NCI-H2227 (cell line): ENCODE measurements at regions not wholly inside any gene's neighbourhood (a gene's known extent, or its start where the extent isn't known, plus 50 kb on each side); places are given as distances from the start of the nearest gene placed in this dataset.

Experiments used
- DNase-seq: peaks from one replicate; lab custom pipeline; 2025; ENCODE audit not compliant: unreplicated experiment; lab: John Stamatoyannopoulos, UW

DNA sequence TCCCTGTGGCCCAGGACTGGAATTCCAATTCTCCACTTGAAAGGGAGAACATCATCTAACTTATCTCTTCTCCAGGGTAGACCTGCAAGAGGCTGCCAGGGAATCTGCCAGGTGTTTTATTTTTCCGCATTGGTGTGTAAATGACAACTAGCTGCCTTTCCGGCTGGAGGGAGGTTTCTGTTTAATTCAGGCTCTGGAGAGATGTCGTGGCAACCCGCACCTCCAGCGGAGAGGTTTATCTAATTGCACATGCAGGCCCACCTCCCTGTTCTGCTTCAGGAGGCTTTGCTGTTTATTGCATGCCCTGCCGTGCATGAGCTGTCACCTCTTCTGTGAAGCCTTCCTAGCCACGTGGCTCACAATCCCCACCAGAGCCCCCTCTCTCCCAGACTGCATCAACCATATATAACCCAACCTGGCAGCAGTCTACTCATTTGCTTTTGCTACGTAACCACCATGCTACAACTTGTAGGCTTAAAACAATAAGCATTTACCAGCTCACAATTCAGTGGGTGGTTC lies 151.6 kb downstream of the C1orf94 start:
- DNase-seq: no peak

DNA sequence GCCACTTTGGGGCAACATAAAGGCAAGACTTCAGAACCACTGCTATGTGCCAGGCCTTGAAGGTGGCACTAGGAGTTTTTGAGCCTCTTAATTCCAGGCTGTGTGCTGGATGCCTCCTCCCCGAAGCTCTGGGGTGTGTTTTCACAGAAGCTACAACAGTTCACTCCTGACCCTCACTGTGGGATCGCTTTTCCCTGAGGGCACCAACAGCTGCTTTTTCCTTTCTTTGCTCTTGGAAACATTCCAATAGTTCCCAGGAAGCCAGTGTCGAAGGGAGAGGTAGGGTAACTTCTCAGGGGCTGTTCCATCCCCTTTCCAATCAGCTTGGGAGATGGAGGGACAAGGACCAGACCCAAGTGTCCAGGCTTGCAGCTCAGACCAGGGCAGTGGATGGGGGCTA lies 153.4 kb downstream of the C1orf94 start:
- no peak for DNase-seq

DNA sequence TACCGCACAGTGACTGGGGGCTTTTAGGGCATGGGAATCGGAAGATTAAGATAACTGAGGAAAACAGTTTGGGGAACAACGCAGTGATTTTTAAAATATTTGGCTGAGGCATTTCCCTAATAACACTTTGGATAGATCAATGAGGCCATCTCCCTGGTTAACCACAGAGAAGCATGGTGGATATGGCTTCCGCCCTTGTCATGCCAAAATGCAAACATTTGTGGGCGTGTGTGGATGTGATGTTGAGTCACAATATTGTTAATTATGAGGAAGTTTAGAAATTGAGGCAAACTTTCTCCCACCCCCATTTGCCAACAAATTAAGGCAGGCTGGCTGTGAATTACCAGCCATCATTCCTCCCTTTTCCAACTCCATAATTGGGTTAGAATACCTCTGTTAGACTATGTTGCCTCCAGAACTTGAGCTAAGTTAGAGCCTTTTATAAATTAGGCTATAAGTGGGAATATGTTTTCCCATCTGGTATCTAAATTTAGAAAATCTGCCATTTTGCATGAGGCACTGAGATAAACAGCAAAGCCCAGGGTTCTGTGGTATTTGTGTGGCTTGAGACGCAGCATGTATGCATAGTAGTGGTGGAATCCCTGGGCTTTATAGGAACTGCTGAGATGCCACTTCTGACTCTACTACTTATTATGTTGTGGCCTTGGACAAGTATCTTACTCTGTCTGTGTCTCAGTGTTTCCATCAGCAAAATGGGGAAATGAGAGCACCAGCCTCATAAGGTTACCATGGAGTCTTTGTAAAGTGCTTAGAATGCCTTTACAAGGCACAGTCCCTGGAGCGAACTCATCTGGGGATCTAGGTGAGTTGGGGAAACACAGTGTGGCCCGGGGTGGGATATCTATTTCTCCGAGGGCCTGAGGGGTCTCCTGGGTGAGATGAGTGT lies 154.6 kb downstream of the C1orf94 start:
- no peak for DNase-seq

DNA sequence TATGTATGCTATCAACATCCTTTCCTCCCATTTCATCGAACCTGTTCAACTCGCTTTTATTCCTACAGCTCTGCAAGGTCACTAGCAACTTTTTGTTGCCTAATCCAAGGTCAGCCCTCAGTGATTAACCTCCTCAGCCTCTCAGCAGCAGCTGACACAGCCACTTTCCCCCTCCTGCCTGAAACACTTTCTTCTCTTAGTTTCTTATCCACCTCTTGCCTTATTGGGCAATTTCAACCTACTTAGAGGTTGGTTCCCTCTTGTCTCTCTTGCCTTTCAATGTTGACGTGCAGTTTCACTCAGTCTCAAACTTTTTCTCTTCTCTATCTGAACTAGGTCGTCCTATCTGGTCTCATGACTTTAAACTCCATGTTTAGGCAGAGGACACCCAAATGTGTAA lies 156.3 kb downstream of the C1orf94 start:
- no peak for DNase-seq

DNA sequence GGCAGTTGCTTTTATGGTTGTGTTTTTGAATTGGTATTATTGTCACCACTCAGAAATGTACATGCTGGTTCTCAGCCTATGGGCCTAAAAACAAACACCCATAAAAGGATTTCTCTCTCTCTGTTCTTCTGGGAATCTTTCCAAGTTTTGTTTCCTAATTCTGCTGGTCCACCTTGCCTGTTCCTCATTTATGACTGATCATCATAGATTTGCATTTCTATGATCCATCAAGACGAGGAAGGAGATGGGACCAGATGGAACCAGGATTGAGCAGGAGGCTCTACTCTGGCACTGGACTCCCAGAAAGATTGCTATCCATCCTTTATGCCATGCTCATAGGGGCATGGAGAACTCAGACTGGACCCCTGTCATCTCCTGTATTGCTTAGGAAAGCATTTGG lies 162.2 kb downstream of the C1orf94 start:
- DNase-seq: no peak

DNA sequence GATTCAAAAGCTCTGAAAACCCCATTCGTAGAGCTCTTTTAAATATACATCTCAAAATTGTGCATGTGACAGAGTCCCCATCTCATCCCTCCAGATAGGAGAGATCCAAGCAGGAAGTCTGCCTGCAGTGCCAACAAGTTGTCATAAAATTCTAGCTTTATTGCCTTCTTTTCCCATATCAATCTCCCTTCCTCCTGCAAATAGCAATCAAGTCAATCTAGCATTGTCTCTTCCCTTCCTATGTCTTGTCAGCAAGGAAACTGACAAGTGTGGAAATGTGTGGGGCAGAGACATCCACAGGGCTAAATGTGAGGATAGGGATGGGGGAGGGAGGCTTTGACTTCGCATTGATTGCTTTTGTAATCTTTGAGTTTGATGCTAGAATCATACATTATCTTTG lies 165.2 kb downstream of the C1orf94 start:
- no peak for DNase-seq

DNA sequence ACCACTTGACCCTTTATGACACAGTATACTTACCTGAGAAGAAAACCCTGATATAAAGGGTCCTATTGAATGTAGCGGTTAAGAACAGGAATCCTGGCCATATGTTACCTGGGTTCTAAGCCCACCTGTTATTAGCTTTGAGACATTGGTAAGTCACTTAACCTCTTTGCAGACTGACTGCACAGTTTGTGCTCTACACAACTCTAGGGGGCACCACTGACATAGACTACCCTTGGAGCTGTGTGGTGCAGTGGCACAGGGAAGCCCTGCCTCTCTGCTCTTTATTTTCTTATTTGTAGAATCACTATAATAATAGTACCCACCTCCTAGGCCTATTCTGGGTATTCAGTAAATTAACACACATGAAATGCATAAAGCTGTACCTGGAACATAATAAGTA lies 165.6 kb downstream of the C1orf94 start:
- DNase-seq: no peak

DNA sequence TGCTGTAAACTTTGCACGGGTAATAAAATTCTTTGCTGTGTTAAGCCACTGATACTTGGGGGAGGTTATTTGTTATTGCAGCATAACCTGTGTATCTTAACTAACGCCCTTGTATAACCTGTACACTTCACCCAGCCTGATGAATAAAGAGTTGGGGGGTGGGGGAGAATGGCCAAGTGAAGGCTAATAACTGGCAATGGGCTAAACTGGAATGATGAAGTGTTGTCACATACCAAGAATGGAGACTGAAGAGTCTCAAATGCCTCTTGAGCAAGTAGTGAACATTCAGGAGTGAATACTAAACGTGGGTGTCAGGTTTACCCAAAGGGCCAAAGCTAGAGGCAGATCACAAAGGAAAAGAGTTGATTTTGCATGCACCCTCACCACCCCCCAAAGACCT lies 169.4 kb downstream of the C1orf94 start:
- no peak for DNase-seq

DNA sequence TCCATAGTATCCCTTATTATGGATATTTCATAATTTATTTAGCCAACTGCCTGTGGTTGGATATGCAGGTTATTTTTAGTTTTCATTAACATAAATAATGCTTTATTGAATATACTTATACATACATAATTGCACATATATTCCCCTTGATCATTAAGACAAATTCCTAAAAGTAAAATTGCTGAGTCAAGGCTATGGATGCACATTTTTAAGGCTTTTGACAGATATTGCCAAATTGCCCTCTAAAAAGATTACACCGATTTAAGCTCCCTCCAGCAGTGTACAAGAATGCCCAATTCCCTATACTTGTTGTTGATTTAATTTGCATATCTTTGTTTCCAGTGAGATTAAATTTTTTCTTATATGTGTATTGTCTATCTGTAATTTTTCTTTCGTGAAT lies 176.7 kb downstream of the C1orf94 start:
- no peak for DNase-seq

DNA sequence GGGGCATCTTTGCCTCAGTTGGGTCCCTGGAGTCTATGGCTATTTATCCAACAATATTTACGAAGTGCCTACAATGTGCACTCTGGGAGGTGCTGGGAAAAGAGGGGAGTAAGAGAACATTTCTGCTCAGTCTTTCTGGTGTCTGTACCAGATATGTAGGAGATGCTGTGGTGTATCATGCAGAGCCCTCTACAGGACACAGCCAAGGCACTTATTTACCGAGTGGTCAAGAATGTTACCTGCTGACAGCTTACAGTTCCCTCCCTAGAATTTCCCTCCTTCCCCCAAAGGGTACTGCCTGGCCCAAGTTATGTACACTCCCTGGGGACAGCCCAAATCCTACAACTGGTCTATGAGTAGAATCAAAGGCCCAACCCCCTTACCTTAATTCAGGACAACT lies 177.7 kb downstream of the C1orf94 start:
- no peak for DNase-seq

DNA sequence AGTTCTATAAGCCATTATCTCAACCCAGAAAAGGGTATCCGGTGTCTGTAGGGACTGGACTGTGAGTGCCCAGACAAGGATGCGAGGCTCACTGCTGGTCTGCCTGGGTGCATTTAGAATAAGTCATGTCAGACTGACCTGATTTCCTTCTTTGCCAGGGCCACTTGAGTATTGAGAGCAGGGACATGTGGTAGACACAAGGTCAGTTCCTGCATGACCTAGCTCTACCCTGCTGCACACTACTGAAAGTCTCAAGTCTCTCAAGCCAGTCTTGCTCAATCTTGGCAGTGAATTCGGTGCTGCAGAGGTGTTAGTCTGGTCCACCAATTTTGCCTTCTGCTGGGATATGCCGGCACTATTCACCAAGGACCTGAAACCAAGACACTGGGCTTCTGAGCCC lies 180.1 kb downstream of the C1orf94 start:
- DNase-seq: no peak

DNA sequence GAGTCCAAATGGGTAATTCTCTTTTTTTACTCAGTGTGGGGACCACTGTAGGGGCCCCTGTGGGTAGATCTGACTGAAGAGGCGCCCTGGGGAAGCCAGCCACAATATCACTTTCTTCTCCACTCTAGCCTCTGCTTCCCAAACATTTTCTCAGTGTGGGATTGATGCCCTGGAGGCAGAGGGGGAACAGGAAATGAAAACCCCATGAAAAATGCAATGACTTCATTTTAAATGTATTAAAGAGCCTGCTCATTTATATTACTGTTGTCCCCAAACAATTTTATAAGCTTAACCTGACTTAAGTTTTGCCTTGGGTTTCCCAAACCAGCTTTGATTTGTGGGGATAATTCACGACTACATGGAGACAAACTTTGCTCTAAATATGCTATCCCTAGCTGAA lies 181.9 kb downstream of the C1orf94 start:
- DNase-seq: no peak

DNA sequence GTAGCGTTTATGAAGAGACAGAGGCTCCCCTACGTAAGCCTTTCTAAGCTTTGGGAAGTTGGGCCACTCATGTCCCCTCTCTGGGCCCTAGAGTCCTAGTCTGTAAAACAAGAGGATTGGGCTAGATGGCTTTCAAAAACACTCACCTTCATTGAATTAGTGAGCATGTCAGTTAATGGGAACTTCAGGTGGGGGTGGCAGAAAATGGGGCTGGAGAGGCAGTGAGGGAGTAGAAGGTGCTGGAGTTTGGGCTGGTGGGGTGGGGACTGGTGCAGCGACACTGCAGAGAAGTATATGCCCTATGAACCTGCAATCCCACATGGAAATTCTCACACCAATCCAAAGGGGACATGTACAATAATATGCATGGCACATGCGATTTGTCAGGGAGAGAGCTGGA lies 182.7 kb downstream of the C1orf94 start:
- DNase-seq: no peak

DNA sequence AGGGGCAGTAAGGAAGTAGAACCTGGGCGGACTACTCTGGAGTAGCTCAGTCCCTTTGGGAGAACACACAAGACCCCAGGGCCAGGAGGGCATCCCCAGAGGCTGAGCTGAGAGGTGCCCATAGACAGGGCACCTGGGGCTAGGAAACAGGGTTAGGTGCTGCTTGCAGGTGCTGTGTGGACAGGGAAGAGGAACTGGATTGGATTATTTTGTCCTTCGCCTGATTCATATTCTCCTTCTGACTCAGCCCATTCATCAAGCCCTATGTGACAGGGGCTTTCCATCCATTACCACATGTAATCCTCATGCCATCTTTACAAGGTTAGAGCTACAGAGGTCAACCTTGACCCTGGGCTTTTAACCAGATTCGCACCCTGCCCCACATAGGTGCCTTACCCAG lies 183.9 kb downstream of the C1orf94 start:
- DNase-seq: no peak

DNA sequence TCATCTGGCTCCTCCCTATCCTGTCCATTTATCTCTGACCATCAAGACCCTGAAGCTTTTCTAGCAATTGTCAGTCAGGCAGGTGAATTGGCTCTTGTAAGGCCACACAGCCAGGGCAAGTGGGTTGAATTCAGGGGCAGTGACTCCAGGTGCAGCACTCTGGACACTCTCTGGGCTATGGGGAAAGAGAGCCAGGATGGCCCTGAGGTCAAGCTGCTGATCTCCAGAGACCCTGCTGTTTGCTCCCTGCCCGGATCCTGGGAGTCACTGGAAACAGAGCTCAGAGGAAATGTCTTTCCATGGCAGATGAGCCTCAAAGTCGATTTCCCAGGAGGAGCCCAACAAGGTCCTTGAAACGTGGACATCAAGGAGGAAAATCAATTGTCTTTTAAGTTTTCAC lies 184.4 kb downstream of the C1orf94 start:
- no peak for DNase-seq

DNA sequence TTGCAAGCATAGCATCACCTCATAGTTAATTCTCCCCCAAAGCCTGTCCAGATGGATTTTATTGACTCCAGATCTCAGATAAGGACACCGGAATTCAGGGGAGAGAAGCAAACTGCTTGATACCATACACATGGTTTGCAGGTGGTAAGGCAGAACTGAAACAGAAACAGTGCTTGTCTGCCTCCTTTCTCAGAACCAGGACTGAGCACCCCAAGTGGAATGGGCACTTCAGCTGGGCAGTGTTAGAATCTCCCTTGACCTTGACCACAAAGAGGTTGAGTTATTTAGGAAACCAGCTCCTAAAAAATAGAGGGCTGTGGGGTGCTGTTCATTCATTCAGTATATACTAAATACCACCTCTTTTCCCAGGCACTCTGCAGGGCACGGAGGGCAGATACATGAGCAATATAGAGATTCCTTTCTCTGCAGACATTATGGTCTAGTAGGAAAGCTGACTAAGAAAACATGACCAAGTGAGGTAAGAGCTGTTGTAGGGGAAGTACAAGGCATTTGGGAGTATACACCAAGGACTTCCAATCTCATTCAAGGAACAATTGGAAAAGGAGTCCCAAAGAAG lies 185.2 kb downstream of the C1orf94 start:
- no peak for DNase-seq

DNA sequence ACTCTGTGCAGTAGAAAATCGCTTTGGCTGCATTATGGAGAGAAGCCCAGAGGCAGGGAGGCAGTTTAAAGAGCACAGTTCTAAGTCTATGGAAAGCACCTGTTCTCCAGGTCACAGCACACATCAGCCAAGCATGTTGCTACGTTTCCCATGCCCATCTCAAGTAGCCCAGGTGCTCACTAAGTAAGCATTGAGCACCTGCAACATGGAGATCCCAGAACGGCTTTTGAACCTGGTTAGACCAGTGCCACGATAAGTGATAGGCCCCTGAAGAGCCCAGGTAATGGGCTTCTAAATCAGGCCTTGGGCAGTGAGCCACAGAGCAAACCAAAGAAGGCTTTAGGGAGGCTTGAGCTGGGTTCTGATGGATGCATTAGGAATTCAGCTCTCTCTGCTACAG lies 186.2 kb downstream of the C1orf94 start:
- no peak for DNase-seq

DNA sequence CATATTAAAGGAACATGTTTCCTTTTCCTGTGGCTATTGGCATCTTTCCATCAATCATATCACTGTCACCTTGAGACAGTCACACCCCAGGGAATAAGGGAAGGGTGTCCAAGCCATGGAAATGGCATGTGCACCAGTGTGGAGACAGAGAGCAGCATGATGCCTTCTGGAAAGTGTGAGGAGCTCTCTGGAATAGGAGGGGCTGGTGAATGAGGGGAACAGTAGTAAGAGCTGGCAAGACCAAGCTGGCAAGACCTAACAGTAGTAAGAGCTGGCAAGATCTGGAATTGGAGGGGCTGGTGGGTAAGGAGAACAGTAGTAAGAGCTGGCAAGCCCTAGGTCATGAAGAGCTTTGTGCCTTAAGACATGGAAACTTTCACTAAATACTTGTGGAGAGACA lies 186.7 kb downstream of the C1orf94 start:
- no peak for DNase-seq

DNA sequence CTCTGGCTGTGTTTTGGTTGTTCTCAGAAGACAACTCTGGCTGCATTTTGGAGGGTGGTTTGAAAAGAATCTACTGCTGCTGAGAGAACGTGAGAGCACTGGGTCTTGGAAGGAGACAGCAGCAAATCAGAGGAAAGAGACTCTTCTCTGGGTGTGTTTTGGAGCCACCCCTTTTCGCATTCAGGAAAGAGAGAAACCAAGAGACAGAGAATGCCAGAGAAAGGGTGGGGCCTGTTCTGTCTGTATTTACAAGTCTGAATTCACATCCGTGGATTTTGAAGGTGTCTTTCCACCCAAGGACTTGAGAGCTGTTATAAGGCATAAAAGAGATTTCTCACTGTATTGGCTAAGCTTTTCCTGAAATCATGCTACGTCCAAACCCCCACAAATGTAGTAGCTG lies 187.2 kb downstream of the C1orf94 start:
- no peak for DNase-seq

DNA sequence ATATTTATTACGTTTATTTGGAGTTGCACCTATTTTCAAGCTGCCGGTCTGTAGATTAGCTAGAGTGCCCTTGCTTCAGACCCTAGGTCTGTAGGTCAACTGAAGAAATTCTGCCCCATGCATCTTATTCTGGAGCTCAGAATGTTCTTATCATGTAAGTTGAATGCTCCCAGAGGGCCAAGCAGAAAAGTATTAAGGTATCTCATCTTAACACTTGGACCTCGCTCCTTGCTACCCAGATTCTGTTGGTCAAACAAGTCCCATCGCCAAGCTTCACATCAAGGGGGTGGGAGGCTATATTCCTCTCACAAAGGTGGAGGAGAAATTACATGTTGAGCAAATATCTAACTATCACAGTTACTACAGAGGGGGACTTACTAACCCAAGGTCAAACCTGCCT lies 187.7 kb downstream of the C1orf94 start:
- no peak for DNase-seq

DNA sequence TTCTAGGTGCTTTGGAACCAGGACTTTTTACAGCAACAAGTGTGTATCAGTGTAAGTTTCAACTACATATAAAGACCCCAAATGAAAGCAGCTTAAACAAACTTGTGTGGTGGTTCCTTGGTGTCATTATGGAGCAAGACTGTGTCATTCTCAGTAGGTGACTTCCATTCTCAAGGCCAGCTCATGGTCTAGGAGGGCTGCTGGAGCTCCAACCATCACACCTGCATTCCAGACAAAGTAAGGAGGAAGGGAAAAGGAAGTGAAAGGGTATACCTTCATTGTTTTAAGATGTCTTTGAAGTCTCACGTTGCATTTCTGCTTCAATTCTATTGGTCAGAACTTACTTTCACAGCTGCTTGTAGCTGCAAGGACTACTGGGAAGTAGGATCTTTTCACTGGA lies 188.6 kb downstream of the C1orf94 start:
- DNase-seq: no peak

DNA sequence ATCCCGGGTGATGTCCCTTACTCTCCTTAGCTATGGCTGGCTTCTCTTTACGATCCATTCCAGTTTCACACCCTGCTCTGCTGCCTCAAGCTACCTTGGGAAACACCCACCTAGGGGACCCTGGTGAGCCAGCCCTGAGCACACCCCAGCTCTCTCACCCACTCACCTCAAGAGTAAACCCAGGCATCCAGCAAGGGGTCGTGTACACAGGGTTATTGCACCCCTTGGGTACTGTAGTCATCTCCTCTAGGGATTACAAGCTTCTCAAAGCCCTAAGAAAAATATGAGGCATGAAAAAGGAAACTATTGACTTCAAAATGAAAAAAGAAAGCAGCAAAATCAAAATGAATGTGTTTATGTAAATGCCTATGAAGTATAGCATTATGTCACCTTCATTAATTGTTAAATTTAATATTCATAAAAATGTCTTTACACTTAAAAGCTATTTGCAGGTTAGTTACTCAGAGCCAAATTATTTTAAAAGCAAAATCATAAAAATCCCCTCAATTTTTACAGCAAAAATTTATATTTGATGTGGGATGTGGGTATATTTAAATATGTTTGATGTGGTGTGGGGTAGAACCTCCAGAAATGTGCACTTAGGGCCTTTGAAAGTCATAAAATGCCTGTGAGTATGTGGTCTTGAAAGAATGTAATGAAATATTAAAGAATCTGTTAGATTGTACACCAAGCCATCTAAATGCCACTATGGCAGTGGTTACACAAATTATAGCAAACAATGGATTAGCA lies 190.3 kb downstream of the C1orf94 start:
- no peak for DNase-seq
